ENCODE measurements at regions not wholly inside any gene's neighbourhood (a gene's known extent, or its start where the extent isn't known, plus 50 kb on each side); places are given as distances from the start of the nearest gene placed in this dataset.
"Not testable (repeated sequence)": the region's sequence is repeated elsewhere in the genome, so short reads cannot be mapped to it uniquely, and the experiment has no call there.

GRCh38 chr4:79747252-79747651 lies 325.8 kb downstream of the ANTXR2 start:
- no peak for TF ChIP-seq CTCF (IDR thresholded peaks at IDR 0.05)
- no peak for TF ChIP-seq ZFX (IDR thresholded peaks at IDR 0.05; ENCODE audit: borderline replicate concordance)
- H3K27ac ChIP-seq, result no peak overlapping the region

- TF ChIP-seq ZFX (IDR thresholded peaks at IDR 0.05; ENCODE audit: borderline replicate concordance) (no peak), CTCF (IDR thresholded peaks at IDR 0.05) (no peak)
- no peak overlapping the region for H3K27ac ChIP-seq
Observed at GRCh38 chr4:79743014-79743413, 330.0 kb downstream of the ANTXR2 start.

GRCh38 chr4:79739912-79740311 lies 331.9 kb upstream of the GK2 start:
- no peak overlapping the region for H3K27ac ChIP-seq
- TF ChIP-seq ZFX (IDR thresholded peaks at IDR 0.05; ENCODE audit: borderline replicate concordance) (no peak), CTCF (IDR thresholded peaks at IDR 0.05) (no peak)

GRCh38 chr4:79723507-79723906 lies 315.5 kb upstream of the GK2 start:
- no peak overlapping the region for H3K27ac ChIP-seq
- no peak for TF ChIP-seq CTCF (IDR thresholded peaks at IDR 0.05)
- no peak for TF ChIP-seq ZFX (IDR thresholded peaks at IDR 0.05; ENCODE audit: borderline replicate concordance)

GRCh38 chr4:79700356-79700755 lies 292.3 kb upstream of the GK2 start:
- no peak overlapping the region for H3K27ac ChIP-seq
- no peak for TF ChIP-seq ZFX (IDR thresholded peaks at IDR 0.05; ENCODE audit: borderline replicate concordance)
- no peak for TF ChIP-seq CTCF (IDR thresholded peaks at IDR 0.05)

GRCh38 chr4:79697444-79697843 lies 289.4 kb upstream of the GK2 start:
- no peak for TF ChIP-seq ZFX (IDR thresholded peaks at IDR 0.05; ENCODE audit: borderline replicate concordance)
- no peak for TF ChIP-seq CTCF (IDR thresholded peaks at IDR 0.05)
- H3K27ac ChIP-seq, result no peak overlapping the region

GRCh38 chr4:79696534-79696933 lies 288.5 kb upstream of the GK2 start:
- not testable (repeated sequence) for H3K27ac ChIP-seq

- H3K27ac ChIP-seq, result no peak overlapping the region
- no peak for TF ChIP-seq ZFX (IDR thresholded peaks at IDR 0.05; ENCODE audit: borderline replicate concordance)
- TF ChIP-seq CTCF (IDR thresholded peaks at IDR 0.05), result no peak
Observed at GRCh38 chr4:79695848-79696247, 287.8 kb upstream of the GK2 start.
